ENCODE measurements at regions not wholly inside any gene's neighbourhood (a gene's known extent, or its start where the extent isn't known, plus 50 kb on each side); places are given as distances from the start of the nearest gene placed in this dataset.
"Not testable (repeated sequence)": the region's sequence is repeated elsewhere in the genome, so short reads cannot be mapped to it uniquely, and the experiment has no call there.

GRCh38 chr9:11163843-11164242 is 551.0 kb upstream of the PTPRD start:
- H3K4me1 Mint-ChIP-seq, result no peaks in the 10 kb centered on the region
- no peak overlapping the region for H3K4me3 Mint-ChIP-seq
- peaks cover 39% of the 10 kb centered on the region for H3K9me3 Mint-ChIP-seq
- DNase-seq (ENCODE audit: low spot score in 2 of 2, unreplicated experiment in 2 of 2), result no peak
- H3K27me3 Mint-ChIP-seq (ENCODE audit: low read depth), result no peaks in the 10 kb centered on the region
- TF ChIP-seq, protein P1, sequence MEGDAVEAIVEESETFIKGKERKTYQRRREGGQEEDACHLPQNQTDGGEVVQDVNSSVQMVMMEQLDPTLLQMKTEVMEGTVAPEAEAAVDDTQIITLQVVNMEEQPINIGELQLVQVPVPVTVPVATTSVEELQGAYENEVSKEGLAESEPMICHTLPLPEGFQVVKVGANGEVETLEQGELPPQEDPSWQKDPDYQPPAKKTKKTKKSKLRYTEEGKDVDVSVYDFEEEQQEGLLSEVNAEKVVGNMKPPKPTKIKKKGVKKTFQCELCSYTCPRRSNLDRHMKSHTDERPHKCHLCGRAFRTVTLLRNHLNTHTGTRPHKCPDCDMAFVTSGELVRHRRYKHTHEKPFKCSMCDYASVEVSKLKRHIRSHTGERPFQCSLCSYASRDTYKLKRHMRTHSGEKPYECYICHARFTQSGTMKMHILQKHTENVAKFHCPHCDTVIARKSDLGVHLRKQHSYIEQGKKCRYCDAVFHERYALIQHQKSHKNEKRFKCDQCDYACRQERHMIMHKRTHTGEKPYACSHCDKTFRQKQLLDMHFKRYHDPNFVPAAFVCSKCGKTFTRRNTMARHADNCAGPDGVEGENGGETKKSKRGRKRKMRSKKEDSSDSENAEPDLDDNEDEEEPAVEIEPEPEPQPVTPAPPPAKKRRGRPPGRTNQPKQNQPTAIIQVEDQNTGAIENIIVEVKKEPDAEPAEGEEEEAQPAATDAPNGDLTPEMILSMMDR (IDR thresholded peaks at IDR 0.05; ENCODE audit: unreplicated experiment), result no peak
- peaks cover 2% of the 10 kb centered on the region for H3K36me3 Mint-ChIP-seq
- no peak overlapping the region for H3K27ac Mint-ChIP-seq

DNA sequence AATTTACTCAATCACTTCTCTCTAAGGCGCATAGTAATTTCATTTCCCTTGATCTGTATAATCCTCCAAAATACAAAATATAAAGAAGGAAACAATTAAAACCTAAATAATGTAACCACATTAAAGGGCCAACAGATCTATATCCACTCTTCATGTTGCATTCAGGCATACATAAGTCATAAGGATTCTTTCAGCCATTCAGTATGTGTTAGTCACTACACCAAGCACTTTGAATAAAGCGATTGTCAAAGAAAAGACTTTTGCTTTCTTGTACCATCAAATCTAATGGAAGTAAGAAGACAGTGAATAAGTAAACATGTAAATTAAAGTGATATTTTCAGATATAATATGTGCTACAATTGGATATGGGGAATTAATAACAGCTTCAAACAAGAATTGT is 569.2 kb upstream of the PTPRD start:
- Mint-ChIP-seq H3K36me3 (no peaks in the 10 kb centered on the region), H3K9me3 (peaks cover 22% of the 10 kb centered on the region), H3K27ac (no peak overlapping the region), H3K4me3 (no peak overlapping the region), H3K4me1 (no peaks in the 10 kb centered on the region), H3K27me3 (ENCODE audit: low read depth) (no peaks in the 10 kb centered on the region)
- TF ChIP-seq, protein P1 (IDR thresholded peaks at IDR 0.05; ENCODE audit: unreplicated experiment), result no peak
- DNase-seq (ENCODE audit: low spot score in 2 of 2, unreplicated experiment in 2 of 2), result no peak

- no peak for DNase-seq (ENCODE audit: low spot score in 2 of 2, unreplicated experiment in 2 of 2)
- no peaks in the 10 kb centered on the region for H3K27me3 Mint-ChIP-seq (ENCODE audit: low read depth)
- no peak overlapping the region for H3K4me3 Mint-ChIP-seq
- no peak overlapping the region for H3K27ac Mint-ChIP-seq
- no peaks in the 10 kb centered on the region for H3K4me1 Mint-ChIP-seq
- H3K36me3 Mint-ChIP-seq, result peaks cover 2% of the 10 kb centered on the region
- TF ChIP-seq, protein P1 (IDR thresholded peaks at IDR 0.05; ENCODE audit: unreplicated experiment), result no peak
- peaks cover 27% of the 10 kb centered on the region for H3K9me3 Mint-ChIP-seq
Observed at GRCh38 chr9:11190719-11191118, 577.9 kb upstream of the PTPRD start.

GRCh38 chr9:11192993-11193392 is 580.2 kb upstream of the PTPRD start:
- DNase-seq (ENCODE audit: low spot score in 2 of 2, unreplicated experiment in 2 of 2), result no peak
- Mint-ChIP-seq H3K4me3 (no peak overlapping the region), H3K9me3 (peaks cover 17% of the 10 kb centered on the region), H3K27ac (no peak overlapping the region), H3K4me1 (no peaks in the 10 kb centered on the region), H3K27me3 (ENCODE audit: low read depth) (no peaks in the 10 kb centered on the region), H3K36me3 (no peaks in the 10 kb centered on the region)
- TF ChIP-seq, protein P1 (IDR thresholded peaks at IDR 0.05; ENCODE audit: unreplicated experiment), result no peak

- no peak for DNase-seq (ENCODE audit: low spot score in 2 of 2, unreplicated experiment in 2 of 2)
Observed at GRCh38 chr9:11194246-11194645, 581.4 kb upstream of the PTPRD start.

GRCh38 chr9:11196840-11197365 is 584.1 kb upstream of the PTPRD start:
- H3K27me3 Mint-ChIP-seq (ENCODE audit: low read depth); H3K4me1 Mint-ChIP-seq; H3K36me3 Mint-ChIP-seq; H3K9me3 Mint-ChIP-seq; DNase-seq (ENCODE audit: low spot score in 2 of 2, unreplicated experiment in 2 of 2); H3K4me3 Mint-ChIP-seq; H3K27ac Mint-ChIP-seq: not testable (repeated sequence)

More at GRCh38 chr9:11194246-11194645, 581.4 kb upstream of the PTPRD start:
- no peaks in the 10 kb centered on the region for H3K4me1 Mint-ChIP-seq
- no peak overlapping the region for H3K27ac Mint-ChIP-seq
- H3K9me3 Mint-ChIP-seq, result peaks cover 8% of the 10 kb centered on the region
- TF ChIP-seq, protein P1 (IDR thresholded peaks at IDR 0.05; ENCODE audit: unreplicated experiment), result no peak
- no peaks in the 10 kb centered on the region for H3K36me3 Mint-ChIP-seq
- no peaks in the 10 kb centered on the region for H3K27me3 Mint-ChIP-seq (ENCODE audit: low read depth)
- H3K4me3 Mint-ChIP-seq, result no peak overlapping the region
